Caco-2 (cell line): ENCODE measurements at regions not wholly inside any gene's neighbourhood (a gene's known extent, or its start where the extent isn't known, plus 50 kb on each side); places are given as distances from the start of the nearest gene placed in this dataset.

Experiments used
- BruUV-seq: library from RNA; stranded (reverse); fragments of 400-500 nt; replicated peaks from 2 replicates; lab custom pipeline; 2021; lab: Mats Ljungman, UMichigan
- CTCF ChIA-PET: fragments of 300-600 bp; sonication (Branson Sonifier 250); formaldehyde crosslinking; loops from one replicate; lab custom pipeline; 2022; ENCODE audit warnings: antibody characterized with exemption; lab: Charles Lee
- POLR2A ChIA-PET: fragments of 300-600 bp; sonication (Branson Sonifier 250); formaldehyde crosslinking; loops from one replicate; lab custom pipeline; 2022; ENCODE audit warnings: antibody characterized with exemption; lab: Charles Lee
- DNase-seq, 2 experiments: peaks; one replicate each; pipeline versions ENCODE4 v3.0.0 to v3.0.0-alpha.2; 2020 to 2022
- H3K27me3 ChIP-seq: replicated peaks from 2 replicates; pipeline ENCODE4 v1.6.0; 2011; ENCODE audit warnings: low read length; ENCODE audit not compliant: control insufficient read depth, insufficient read depth
- H3K36me3 ChIP-seq: 2 replicates; pipeline ENCODE4 v1.5.1; 2011; ENCODE audit warnings: low read length; ENCODE audit not compliant: control insufficient read depth, insufficient read depth
- H3K4me1 ChIP-seq: fragments of 250-450 bp; sonication (Bioruptor Pico); 2 replicates; pipeline ENCODE4 v1.5.1; 2020; ENCODE audit warnings: mild to moderate bottlenecking
- H3K4me3 ChIP-seq: 2 replicates; pipeline ENCODE4 v1.5.1; 2011; ENCODE audit warnings: low read depth, mild to moderate bottlenecking, control low read depth, low read length
- H3K9me3 ChIP-seq: fragments of 250-450 bp; sonication (Bioruptor Pico); 2 replicates; pipeline ENCODE4 v1.5.1; 2020; ENCODE audit warnings: mild to moderate bottlenecking, moderate library complexity
- H3K27ac Mint-ChIP-seq: one replicate; pipeline ENCODE4 v1.8.0; 2022; ENCODE audit warnings: mixed read lengths; ENCODE audit not compliant: unreplicated experiment
- H3K27me3 Mint-ChIP-seq: one replicate; pipeline ENCODE4 v1.8.0; 2022; ENCODE audit warnings: mixed read lengths; ENCODE audit not compliant: insufficient read depth, unreplicated experiment
- H3K36me3 Mint-ChIP-seq: one replicate; pipeline ENCODE4 v1.8.0; 2022; ENCODE audit warnings: mild to moderate bottlenecking, mixed read lengths; ENCODE audit not compliant: insufficient read depth, unreplicated experiment
- H3K4me1 Mint-ChIP-seq: one replicate; pipeline ENCODE4 v1.8.0; 2022; ENCODE audit warnings: low read depth, mixed read lengths; ENCODE audit not compliant: unreplicated experiment
- H3K4me3 Mint-ChIP-seq: one replicate; pipeline ENCODE4 v1.8.0; 2022; ENCODE audit warnings: mild to moderate bottlenecking, moderate library complexity, mixed read lengths; ENCODE audit not compliant: unreplicated experiment
- H3K9me3 Mint-ChIP-seq: one replicate; pipeline ENCODE4 v1.8.0; 2022; ENCODE audit warnings: mixed read lengths; ENCODE audit not compliant: unreplicated experiment
- CTCF ChIP-seq, 2 experiments: fragments of 200-600 bp in 1 of 2; IDR thresholded peaks; 1 replicate in 1 of 2; 2 replicates in 1 of 2; pipeline versions ENCODE4 v1.5.1 to v1.8.0; 2011 to 2022; ENCODE audit warnings: antibody characterized with exemption in 1 of 2, control low read depth in 1 of 2, inconsistent platforms in 1 of 2, low read depth in 1 of 2, low read length in 1 of 2, mild to moderate bottlenecking in 1 of 2, moderate library complexity in 1 of 2; ENCODE audit not compliant: insufficient read depth in 1 of 2, severe bottlenecking in 1 of 2, unreplicated experiment in 1 of 2
- intact Hi-C: fragments of 100-400 bp; cut with micrococcal nuclease; formaldehyde crosslinking; loops from one replicate; pipeline ENCODE4 v1.10.0; 2022; ENCODE audit not compliant: unreplicated experiment

DNA sequence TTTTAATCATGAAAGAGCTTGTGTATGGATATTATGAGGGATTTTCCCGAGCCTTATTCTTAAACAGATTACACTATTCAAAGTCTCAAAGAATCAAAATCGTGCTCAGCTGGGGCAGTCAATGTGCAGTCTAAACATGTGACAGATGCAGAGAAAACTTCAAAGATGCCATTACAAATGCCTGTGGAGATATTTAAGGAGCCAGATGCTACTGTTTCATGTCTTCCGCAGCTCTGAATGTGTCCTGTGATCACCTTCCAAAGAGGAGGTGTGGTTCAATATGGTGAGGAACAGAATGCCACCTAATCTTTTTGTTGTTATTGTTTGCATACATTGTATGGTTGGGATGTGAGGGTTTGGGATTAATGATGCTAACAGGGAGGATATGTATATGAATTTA lies 593.3 kb upstream of the ARRDC3 start:
- intact Hi-C loops, result no loop called here
- Mint-ChIP-seq H3K36me3 (no peaks in the 10 kb centered on the region), H3K9me3 (no peaks in the 10 kb centered on the region), H3K27ac (no peak overlapping the region), H3K4me1 (no peaks in the 10 kb centered on the region), H3K27me3 (peaks cover 8% of the 10 kb centered on the region), H3K4me3 (no peak overlapping the region)
- Histone ChIP-seq H3K4me1 (no peaks in the 10 kb centered on the region), H3K9me3 (no peaks in the 10 kb centered on the region), H3K36me3 (no peaks in the 10 kb centered on the region), H3K4me3 (no peak overlapping the region), H3K27me3 (no peaks in the 10 kb centered on the region)
- no peak for DNase-seq
- CTCF ChIA-PET, result no interaction called here
- no peak for TF ChIP-seq CTCF (IDR thresholded peaks at IDR 0.05; ENCODE audit: insufficient read depth in 1 of 2, low read depth in 1 of 2, low read length in 1 of 2, severe bottlenecking in 1 of 2, unreplicated experiment in 1 of 2)
- POLR2A ChIA-PET, result no interaction called here
- BruUV-seq, result no TSS peak

GRCh38 chr5:91963166-91963565 lies 580.0 kb upstream of the ARRDC3 start:
- CTCF ChIA-PET, result no interaction called here

GRCh38 chr5:91957666-91958065 lies 574.5 kb upstream of the ARRDC3 start:
- TF ChIP-seq CTCF (IDR thresholded peaks at IDR 0.05; ENCODE audit: insufficient read depth in 1 of 2, low read depth in 1 of 2, low read length in 1 of 2, severe bottlenecking in 1 of 2, unreplicated experiment in 1 of 2), result no peak
- H3K4me3 ChIP-seq, result no peak overlapping the region
- intact Hi-C loops, result no loop called here
- no TSS peak for BruUV-seq
- Mint-ChIP-seq H3K9me3 (no peaks in the 10 kb centered on the region), H3K36me3 (no peaks in the 10 kb centered on the region), H3K27me3 (peaks cover 3% of the 10 kb centered on the region), H3K4me3 (no peak overlapping the region), H3K27ac (no peak overlapping the region), H3K4me1 (no peaks in the 10 kb centered on the region)
- no peaks in the 10 kb centered on the region for H3K9me3 ChIP-seq
- ChIA-PET CTCF (no interaction called here), POLR2A (no interaction called here)
- no peak for DNase-seq
- H3K4me1 ChIP-seq, result no peaks in the 10 kb centered on the region
- H3K36me3 ChIP-seq, result no peaks in the 10 kb centered on the region
- H3K27me3 ChIP-seq, result no peaks in the 10 kb centered on the region

More at GRCh38 chr5:91963166-91963565, 580.0 kb upstream of the ARRDC3 start:
- intact Hi-C loops, result no loop called here
- H3K27ac Mint-ChIP-seq, result no peak overlapping the region
- H3K4me3 Mint-ChIP-seq, result no peak overlapping the region
- POLR2A ChIA-PET, result no interaction called here
- H3K36me3 Mint-ChIP-seq, result no peaks in the 10 kb centered on the region
- TF ChIP-seq CTCF (IDR thresholded peaks at IDR 0.05; ENCODE audit: insufficient read depth in 1 of 2, low read depth in 1 of 2, low read length in 1 of 2, severe bottlenecking in 1 of 2, unreplicated experiment in 1 of 2), result no peak
- Histone ChIP-seq H3K27me3 (no peaks in the 10 kb centered on the region), H3K4me3 (no peak overlapping the region), H3K4me1 (no peaks in the 10 kb centered on the region), H3K9me3 (no peaks in the 10 kb centered on the region), H3K36me3 (no peaks in the 10 kb centered on the region)
- no peaks in the 10 kb centered on the region for H3K9me3 Mint-ChIP-seq
- H3K4me1 Mint-ChIP-seq, result no peaks in the 10 kb centered on the region
- DNase-seq, result no peak
- no TSS peak for BruUV-seq
- no peaks in the 10 kb centered on the region for H3K27me3 Mint-ChIP-seq
